Endodermal cell (in vitro differentiated cells): ENCODE measurements at regions not wholly inside any gene's neighbourhood (a gene's known extent, or its start where the extent isn't known, plus 50 kb on each side); places are given as distances from the start of the nearest gene placed in this dataset.
A peak's percentile ranks its signal among the peaks of the same experiment; 100 is the strongest.

ENCODE experiments used
- DNase-seq: peaks from one replicate; pipeline ENCODE4 v3.0.0-alpha.2; 2017
- H3K27ac ChIP-seq: 2 replicates; pipeline ENCODE4 v1.5.1; 2013; ENCODE audit warnings: mild to moderate bottlenecking, low read depth, low read length, moderate library complexity
- H3K27me3 ChIP-seq: 2 replicates; pipeline ENCODE4 v1.6.1; 2013; ENCODE audit warnings: mild to moderate bottlenecking, low read length, moderate library complexity; ENCODE audit not compliant: insufficient read depth, control insufficient read depth, poor library complexity, severe bottlenecking
- H3K36me3 ChIP-seq: 2 replicates; pipeline ENCODE4 v1.7.0; 2013; ENCODE audit warnings: mild to moderate bottlenecking, low read length, moderate library complexity; ENCODE audit not compliant: control insufficient read depth, insufficient read depth
- H3K4me1 ChIP-seq: one replicate; pipeline ENCODE4 v1.7.0; 2013; ENCODE audit warnings: low read length; ENCODE audit not compliant: control insufficient read depth, insufficient read depth
- H3K4me3 ChIP-seq: 2 replicates; pipeline ENCODE4 v1.5.1; 2013; ENCODE audit warnings: mild to moderate bottlenecking, low read length, moderate library complexity
- H3K9ac ChIP-seq: 2 replicates; pipeline ENCODE4 v1.6.1; 2013; ENCODE audit warnings: mild to moderate bottlenecking, low read length, moderate library complexity; ENCODE audit not compliant: poor library complexity, severe bottlenecking; ENCODE audit errors: extremely low read depth
- H3K9me3 ChIP-seq: 2 replicates; pipeline ENCODE4 v1.6.1; 2013; ENCODE audit warnings: mild to moderate bottlenecking, low read length, moderate library complexity; ENCODE audit not compliant: control insufficient read depth
- H3K27ac Mint-ChIP-seq: 2 replicates; pipeline ENCODE4 v1.8.0; 2020; ENCODE audit warnings: mixed read lengths
- H3K27me3 Mint-ChIP-seq: 2 replicates; pipeline ENCODE4 v1.8.0; 2021; ENCODE audit warnings: mild to moderate bottlenecking, mixed read lengths; ENCODE audit not compliant: insufficient read depth
- H3K36me3 Mint-ChIP-seq: 2 replicates; pipeline ENCODE4 v1.8.0; 2020; ENCODE audit warnings: low read depth, mixed read lengths
- H3K4me1 Mint-ChIP-seq: 2 replicates; pipeline ENCODE4 v1.8.0; 2020; ENCODE audit warnings: mixed read lengths
- H3K4me3 Mint-ChIP-seq: 2 replicates; pipeline ENCODE4 v1.8.0; 2020; ENCODE audit warnings: mild to moderate bottlenecking, moderate library complexity, mixed read lengths
- H3K9me3 Mint-ChIP-seq: 2 replicates; pipeline ENCODE4 v1.8.0; 2020; ENCODE audit warnings: mild to moderate bottlenecking, mixed read lengths
- CTCF ChIP-seq: fragments of 200-600 bp; sonication (generic); conservative IDR thresholded peaks from 2 replicates; pipeline ENCODE4 v1.5.0; 2021; ENCODE audit warnings: antibody characterized with exemption, mild to moderate bottlenecking
- WGBS, 2 experiments: methylation state at CpG; one replicate each; pipeline versions ENCODE4 v1.1.5 to v1.1.7; 2013; ENCODE audit warnings: missing lambda C conversion rate in 2 of 2, mixed read lengths in 1 of 2; ENCODE audit not compliant: insufficient coverage in 1 of 2, insufficient read length in 1 of 2; 5-methylcytosine and 5-hydroxymethylcytosine counted together

- Mint-ChIP-seq H3K27me3 (no peaks in the 10 kb centered on the region), H3K27ac (no peak overlapping the region), H3K9me3 (peaks cover 9% of the 10 kb centered on the region), H3K4me3 (no peak overlapping the region), H3K4me1 (peaks cover 5% of the 10 kb centered on the region), H3K36me3 (no peaks in the 10 kb centered on the region)
- no peaks in the 10 kb centered on the region for H3K36me3 ChIP-seq
- H3K4me1 ChIP-seq = no peaks in the 10 kb centered on the region
- no peak overlapping the region for H3K27ac ChIP-seq
- no peaks in the 10 kb centered on the region for H3K27me3 ChIP-seq
- no peak for TF ChIP-seq CTCF
- no peak overlapping the region for H3K4me3 ChIP-seq
- WGBS, 2 experiments = 93 to 100% methylated on average over 3 to 6 of the region's 6 CpGs
- H3K9me3 ChIP-seq = peaks cover 8% of the 10 kb centered on the region
- DNase-seq = no peak
- no peak overlapping the region for H3K9ac ChIP-seq
Observed at GRCh38 chr7:25562673-25563182, 334.4 kb upstream of the NPVF start.

- DNase-seq = no peak
- Histone ChIP-seq H3K9ac (no peak overlapping the region), H3K27ac (no peak overlapping the region), H3K4me1 (no peaks in the 10 kb centered on the region), H3K36me3 (no peaks in the 10 kb centered on the region), H3K4me3 (no peak overlapping the region), H3K27me3 (no peaks in the 10 kb centered on the region), H3K9me3 (no peaks in the 10 kb centered on the region)
- Mint-ChIP-seq H3K4me1 (no peaks in the 10 kb centered on the region), H3K27ac (no peak overlapping the region), H3K27me3 (no peaks in the 10 kb centered on the region), H3K9me3 (no peaks in the 10 kb centered on the region), H3K4me3 (no peak overlapping the region), H3K36me3 (no peaks in the 10 kb centered on the region)
- TF ChIP-seq CTCF = no peak
- 93% methylated on average over 7 of the region's 7 CpGs for WGBS, 2 experiments
Observed at GRCh38 chr7:25565002-25565401, 336.7 kb upstream of the NPVF start.

- peak; percentile 100 for TF ChIP-seq CTCF
- no peaks in the 10 kb centered on the region for H3K36me3 Mint-ChIP-seq
- no peaks in the 10 kb centered on the region for H3K9me3 Mint-ChIP-seq
- H3K9ac ChIP-seq = no peak overlapping the region
- 0% methylated on average over 4 to 7 of the region's 7 CpGs for WGBS, 2 experiments
- no peak overlapping the region for H3K27ac Mint-ChIP-seq
- no peaks in the 10 kb centered on the region for H3K4me1 ChIP-seq
- no peaks in the 10 kb centered on the region for H3K27me3 Mint-ChIP-seq
- no peaks in the 10 kb centered on the region for H3K4me1 Mint-ChIP-seq
- H3K36me3 ChIP-seq = no peaks in the 10 kb centered on the region
- no peak overlapping the region for H3K4me3 ChIP-seq
- peak; percentile 86 for DNase-seq
- H3K27me3 ChIP-seq = no peaks in the 10 kb centered on the region
- no peak overlapping the region for H3K27ac ChIP-seq
- H3K4me3 Mint-ChIP-seq = no peak overlapping the region
- H3K9me3 ChIP-seq = no peaks in the 10 kb centered on the region
Observed at GRCh38 chr7:25565949-25566348, 337.7 kb upstream of the NPVF start.
